Neural crest cell (in vitro differentiated cells): ENCODE measurements at regions not wholly inside any gene's neighbourhood (a gene's known extent, or its start where the extent isn't known, plus 50 kb on each side); places are given as distances from the start of the nearest gene placed in this dataset.

ENCODE experiments used
- DNase-seq: peaks from one replicate; pipeline ENCODE4 v3.0.0; 2021; ENCODE audit warnings: low read depth, mixed read lengths, low spot score
- H3K27ac Mint-ChIP-seq: one replicate; pipeline ENCODE4 v1.8.0; 2021; ENCODE audit warnings: mild to moderate bottlenecking, mixed read lengths; ENCODE audit not compliant: unreplicated experiment
- H3K27me3 Mint-ChIP-seq: 2 replicates; pipeline ENCODE4 v1.8.0; 2021; ENCODE audit warnings: low read depth, mild to moderate bottlenecking, mixed read lengths
- H3K36me3 Mint-ChIP-seq: 2 replicates; pipeline ENCODE4 v1.8.0; 2021; ENCODE audit warnings: low read depth, mild to moderate bottlenecking, mixed read lengths
- H3K4me1 Mint-ChIP-seq: 2 replicates; pipeline ENCODE4 v1.8.0; 2021; ENCODE audit warnings: mixed read lengths
- H3K4me3 Mint-ChIP-seq: one replicate; pipeline ENCODE4 v1.8.0; 2021; ENCODE audit warnings: mild to moderate bottlenecking, mixed read lengths
- H3K9me3 Mint-ChIP-seq: 2 replicates; pipeline ENCODE4 v1.8.0; 2021; ENCODE audit warnings: mixed read lengths
- CTCF ChIP-seq: fragments of 200-600 bp; sonication (generic); conservative IDR thresholded peaks from 2 replicates; pipeline ENCODE4 v1.5.0; 2021; ENCODE audit warnings: antibody characterized with exemption, mild to moderate bottlenecking

GRCh38 chr2:205913668-205914067 is 172.3 kb downstream of the INO80D start:
- no peak overlapping the region for H3K27ac Mint-ChIP-seq
- H3K36me3 Mint-ChIP-seq, result no peaks in the 10 kb centered on the region
- no peaks in the 10 kb centered on the region for H3K27me3 Mint-ChIP-seq
- TF ChIP-seq CTCF, result no peak
- H3K4me1 Mint-ChIP-seq, result peaks cover 15% of the 10 kb centered on the region
- no peak for DNase-seq
- H3K9me3 Mint-ChIP-seq, result peaks cover 3% of the 10 kb centered on the region
- H3K4me3 Mint-ChIP-seq, result no peak overlapping the region

DNA sequence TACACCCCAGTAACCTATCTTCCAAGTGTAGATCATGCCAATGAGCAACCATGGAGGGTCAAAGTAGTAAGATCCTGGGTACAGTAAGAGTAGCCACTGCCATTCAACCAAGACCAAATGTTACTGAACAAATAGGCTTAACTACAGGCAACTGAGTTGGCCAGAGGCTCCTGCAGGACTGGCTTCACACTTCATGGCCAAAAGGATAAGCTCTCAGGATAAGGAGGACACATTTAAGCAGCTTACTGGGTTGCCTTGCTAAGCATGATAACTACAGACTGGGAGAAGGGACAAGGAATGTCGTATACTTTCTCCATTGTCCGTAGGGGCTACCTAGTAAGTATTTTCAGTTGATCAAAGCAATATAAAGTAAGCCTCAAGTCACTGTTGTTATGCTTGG is 174.7 kb downstream of the INO80D start:
- no peak overlapping the region for H3K27ac Mint-ChIP-seq
- H3K27me3 Mint-ChIP-seq, result no peaks in the 10 kb centered on the region
- H3K4me3 Mint-ChIP-seq, result no peak overlapping the region
- no peak for TF ChIP-seq CTCF
- peaks cover 15% of the 10 kb centered on the region for H3K4me1 Mint-ChIP-seq
- H3K9me3 Mint-ChIP-seq, result peaks cover 2% of the 10 kb centered on the region
- DNase-seq, result no peak
- peaks cover 3% of the 10 kb centered on the region for H3K36me3 Mint-ChIP-seq

- H3K36me3 Mint-ChIP-seq, result peaks cover 3% of the 10 kb centered on the region
- TF ChIP-seq CTCF, result no peak
- H3K27me3 Mint-ChIP-seq, result no peaks in the 10 kb centered on the region
- no peak for DNase-seq
- H3K4me3 Mint-ChIP-seq, result no peak overlapping the region
- no peak overlapping the region for H3K27ac Mint-ChIP-seq
- H3K9me3 Mint-ChIP-seq, result peaks cover 2% of the 10 kb centered on the region
- peaks cover 15% of the 10 kb centered on the region for H3K4me1 Mint-ChIP-seq
Measured at GRCh38 chr2:205909184-205909572, 176.8 kb downstream of the INO80D start.

DNA sequence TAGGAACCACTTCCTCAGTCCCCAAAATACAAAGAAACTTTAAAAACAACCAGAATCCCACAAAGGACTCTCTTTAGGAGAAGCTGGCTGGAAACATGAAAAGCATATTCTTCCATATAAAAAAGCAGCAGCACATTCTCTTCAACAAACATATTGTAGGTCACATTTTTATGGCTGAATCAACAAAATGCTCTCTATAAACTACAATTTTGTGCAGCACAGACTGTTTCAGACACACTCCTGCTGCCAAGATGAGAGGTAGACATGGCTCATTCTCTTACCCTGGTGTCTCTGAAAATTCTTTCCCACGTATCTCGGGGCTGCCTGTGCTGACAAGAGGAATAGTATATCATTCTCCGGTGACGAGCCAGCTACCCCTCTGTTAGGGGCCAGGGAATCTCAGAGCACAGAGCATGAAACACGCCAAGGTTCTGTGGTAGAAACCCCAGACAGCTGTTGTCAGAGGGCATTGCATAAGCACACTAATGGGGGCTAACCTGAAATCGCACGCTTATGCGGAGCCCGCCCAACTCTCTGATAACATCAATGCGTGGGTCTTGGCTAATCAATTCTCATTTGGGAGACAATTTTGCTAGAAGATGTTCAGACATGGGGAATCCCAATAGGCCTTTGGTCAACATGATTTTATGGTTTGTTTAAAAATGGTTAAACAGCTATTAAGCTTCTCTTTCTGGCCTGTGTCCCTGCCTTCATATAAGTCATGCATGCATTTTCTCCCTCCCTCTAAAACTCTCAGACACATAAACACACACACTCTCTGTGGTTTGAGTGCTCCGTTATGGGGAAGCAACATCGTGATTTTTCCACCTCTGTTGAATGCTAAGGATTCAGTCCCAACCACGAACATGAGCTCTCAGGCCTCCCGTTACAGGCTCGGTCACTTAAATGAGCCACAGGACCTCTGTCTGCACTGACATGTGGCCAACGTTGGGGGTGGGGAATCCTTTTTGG is 177.5 kb downstream of the INO80D start:
- H3K27ac Mint-ChIP-seq, result no peak overlapping the region
- no peak for DNase-seq
- no peak overlapping the region for H3K4me3 Mint-ChIP-seq
- H3K27me3 Mint-ChIP-seq, result no peaks in the 10 kb centered on the region
- H3K36me3 Mint-ChIP-seq, result peaks cover 3% of the 10 kb centered on the region
- peaks cover 2% of the 10 kb centered on the region for H3K9me3 Mint-ChIP-seq
- TF ChIP-seq CTCF, result no peak
- H3K4me1 Mint-ChIP-seq, result peaks cover 15% of the 10 kb centered on the region

GRCh38 chr2:205906419-205906818 is 179.6 kb downstream of the INO80D start:
- Mint-ChIP-seq H3K27me3 (no peaks in the 10 kb centered on the region), H3K4me3 (no peak overlapping the region), H3K4me1 (peaks cover 16% of the 10 kb centered on the region), H3K9me3 (peaks cover 2% of the 10 kb centered on the region), H3K36me3 (peaks cover 3% of the 10 kb centered on the region), H3K27ac (no peak overlapping the region)
- DNase-seq, result no peak
- TF ChIP-seq CTCF, result no peak
